Hippocampal formation (tissue), 2 donors: ENCODE measurements at regions not wholly inside any gene's neighbourhood (a gene's known extent, or its start where the extent isn't known, plus 50 kb on each side); places are given as distances from the start of the nearest gene placed in this dataset.

Source experiments
- DNase-seq, 2 donors: peaks; one replicate each; lab custom pipeline; 2025; lab: John Stamatoyannopoulos, UW

DNA sequence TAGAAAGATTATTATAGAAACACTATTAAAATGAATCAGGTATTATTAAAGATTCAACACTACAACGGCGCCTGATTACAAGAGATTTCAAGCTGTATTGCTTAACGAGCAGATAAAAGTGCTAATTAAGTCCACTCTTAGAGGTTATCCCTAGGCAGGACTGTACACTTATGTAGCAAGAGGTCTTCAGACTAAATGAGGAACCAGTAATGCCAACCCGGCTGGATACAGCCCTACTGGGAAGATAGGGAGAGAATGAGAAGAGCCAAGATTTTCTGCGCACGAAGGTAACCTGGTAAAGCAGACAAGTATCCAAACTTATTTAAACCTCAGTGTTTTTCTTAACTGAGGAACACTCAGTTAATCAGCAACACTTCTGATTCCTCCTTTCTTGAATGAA is 115.7 kb upstream of the HIVEP3 start:
- DNase-seq = no peak

DNA sequence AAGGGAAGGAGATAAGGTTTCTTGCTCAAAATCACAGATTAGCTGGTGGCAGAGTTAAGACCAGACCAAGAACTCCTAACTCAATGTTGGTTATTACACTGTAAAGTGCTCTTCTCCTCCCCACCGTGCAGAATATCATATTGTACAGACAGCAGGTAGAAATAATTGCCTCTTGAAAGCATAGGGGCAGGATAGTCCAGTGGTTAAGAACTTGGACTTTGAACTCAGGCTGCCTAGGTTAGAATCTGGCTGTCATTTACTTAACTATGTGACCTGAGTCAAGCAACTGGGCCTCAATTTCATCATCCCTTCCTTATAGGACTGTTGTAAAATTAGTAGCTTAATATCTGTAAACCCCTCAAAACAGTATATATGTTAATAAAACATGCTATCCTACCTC is 114.9 kb upstream of the HIVEP3 start:
- DNase-seq = no peak

DNA sequence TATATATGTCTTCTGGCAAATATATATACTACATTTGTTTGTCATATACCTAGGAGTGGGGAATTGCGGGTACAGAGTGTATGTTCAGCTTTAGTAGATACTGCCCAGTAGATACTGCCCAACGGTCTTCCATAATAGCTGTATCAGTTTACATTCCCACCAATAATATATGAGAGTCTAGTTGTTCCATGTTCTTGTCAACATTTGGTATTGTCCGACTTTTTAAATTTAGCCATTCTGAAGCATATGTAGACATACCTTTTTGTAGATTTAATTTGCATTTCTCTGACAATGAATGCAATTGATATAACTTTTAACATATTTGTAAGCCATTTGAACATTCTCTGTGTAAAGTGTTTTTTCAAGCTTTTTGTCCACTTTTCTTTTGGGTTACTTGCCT is 99.0 kb upstream of the HIVEP3 start:
- no peak for DNase-seq

DNA sequence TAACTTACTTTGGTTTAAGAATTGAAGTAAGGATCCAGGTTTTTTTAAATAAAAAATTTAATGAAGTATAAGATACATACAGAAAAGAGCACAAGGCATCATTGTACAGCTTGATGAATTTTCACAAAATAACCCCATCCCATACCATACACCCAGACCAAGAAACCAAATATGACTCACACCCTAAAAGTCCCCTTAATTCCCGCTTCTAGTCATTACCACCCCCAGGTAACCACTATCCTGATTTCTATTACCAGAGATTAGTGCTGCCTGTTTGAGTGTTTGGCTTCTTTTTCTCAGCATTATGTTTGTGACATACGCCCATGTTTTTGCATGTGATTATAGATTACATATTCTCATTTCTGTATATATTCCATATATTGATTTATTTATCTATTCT is 98.5 kb upstream of the HIVEP3 start:
- no peak for DNase-seq

DNA sequence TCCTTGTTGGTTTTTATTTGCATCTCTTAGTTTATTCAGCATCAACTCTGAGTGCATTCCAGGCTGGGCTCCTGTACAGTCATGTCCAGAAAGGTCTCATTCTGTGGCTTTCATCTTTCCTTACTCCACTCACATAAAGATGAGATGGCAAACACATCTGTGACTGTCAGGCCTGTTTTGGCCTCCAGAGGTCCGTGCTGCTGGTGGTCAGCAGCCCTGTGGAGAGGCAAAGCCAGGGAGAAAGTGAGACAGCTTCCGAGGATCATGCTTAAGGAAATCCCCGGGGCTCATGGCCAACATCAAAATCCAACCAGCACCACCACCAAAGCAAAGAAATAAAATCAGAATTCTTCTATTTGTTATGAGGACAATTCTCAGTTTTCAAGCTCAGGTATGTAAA is 96.1 kb upstream of the HIVEP3 start:
- DNase-seq = no peak

DNA sequence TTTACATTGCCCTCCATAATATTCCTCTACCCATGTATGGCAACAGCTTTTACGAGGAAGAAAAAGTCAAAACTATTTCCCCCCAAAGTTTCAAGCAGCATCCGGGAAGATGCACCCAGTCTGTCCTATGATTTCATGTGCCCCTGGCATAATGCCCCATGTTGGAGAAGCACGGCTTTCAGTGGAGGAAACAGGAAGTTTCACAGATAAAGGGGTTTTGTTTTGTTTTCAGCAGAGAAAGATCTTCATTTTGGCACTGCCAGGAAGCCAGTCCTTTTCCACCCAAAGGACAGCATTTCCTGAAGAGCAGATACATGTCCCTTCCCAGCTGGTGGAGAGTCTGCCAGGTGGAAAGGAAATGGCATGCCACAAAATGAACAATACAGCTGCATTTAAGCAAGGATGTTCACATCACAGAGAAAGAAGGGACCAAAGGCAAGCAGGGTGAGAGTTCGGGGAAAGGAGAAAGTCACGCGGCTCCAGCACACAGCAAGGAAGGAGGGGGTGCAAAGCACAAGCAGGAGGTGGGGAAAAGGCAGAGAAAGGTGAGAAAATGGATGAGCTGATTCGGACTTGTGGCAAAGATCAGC is 95.3 kb upstream of the HIVEP3 start:
- DNase-seq = peak; percentile 34 to 74

DNA sequence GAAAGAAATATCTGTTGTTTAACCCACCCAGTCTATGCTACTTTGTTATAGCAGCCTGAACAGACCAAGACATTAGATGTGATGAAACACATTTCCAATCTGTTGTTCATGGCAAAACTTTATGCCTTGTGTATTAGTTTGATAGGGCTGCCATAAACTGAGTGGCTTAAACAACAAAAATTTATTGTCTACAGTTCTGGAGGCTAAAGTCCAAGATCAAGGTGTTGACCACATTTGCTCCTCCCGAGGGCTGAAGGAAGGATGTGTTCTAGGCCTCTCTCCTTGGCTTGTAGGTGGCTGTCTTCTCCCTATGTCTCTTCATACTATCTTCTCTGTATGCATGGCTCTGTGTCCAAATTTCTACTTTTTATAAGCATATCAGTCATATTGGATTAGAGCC is 94.1 kb upstream of the HIVEP3 start:
- no peak for DNase-seq

DNA sequence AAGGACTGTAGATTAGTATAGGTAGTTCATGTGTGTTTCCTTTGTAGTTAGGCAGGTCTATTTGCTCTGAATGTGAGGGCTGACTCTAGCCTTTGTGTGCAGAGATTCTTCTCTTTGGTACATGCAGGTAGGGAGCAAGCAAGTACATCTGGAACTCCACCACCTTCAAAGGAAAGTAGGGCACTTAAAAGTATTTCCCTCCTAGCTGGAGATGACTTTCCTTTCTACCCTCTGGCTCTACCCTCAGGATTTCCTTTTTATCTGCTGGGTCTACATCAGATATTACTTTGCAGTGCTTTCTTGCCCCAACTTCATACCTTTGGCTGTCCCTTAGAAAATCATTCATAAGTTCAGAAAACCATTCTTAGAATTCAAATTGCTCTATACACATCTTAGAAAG is 91.7 kb upstream of the HIVEP3 start:
- no peak for DNase-seq

DNA sequence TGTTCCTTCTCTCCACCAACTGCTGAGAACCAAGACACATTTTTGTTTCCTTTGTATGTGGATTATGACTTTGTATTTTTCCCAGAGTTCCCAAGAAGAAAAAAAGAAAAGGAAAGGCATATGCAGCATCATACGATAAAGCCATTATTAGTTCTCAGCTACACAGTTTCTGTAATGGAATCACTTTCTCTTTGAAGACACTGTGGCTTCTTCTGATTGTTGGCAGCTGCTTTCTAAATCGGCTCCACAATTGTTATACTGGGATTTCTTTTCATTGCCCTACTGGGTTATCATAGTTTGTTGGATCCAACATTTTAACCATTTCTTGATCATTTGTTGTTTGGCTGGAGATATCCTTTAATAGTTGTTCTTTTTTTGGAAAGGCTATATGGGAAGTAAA is 89.5 kb upstream of the HIVEP3 start:
- DNase-seq = no peak

DNA sequence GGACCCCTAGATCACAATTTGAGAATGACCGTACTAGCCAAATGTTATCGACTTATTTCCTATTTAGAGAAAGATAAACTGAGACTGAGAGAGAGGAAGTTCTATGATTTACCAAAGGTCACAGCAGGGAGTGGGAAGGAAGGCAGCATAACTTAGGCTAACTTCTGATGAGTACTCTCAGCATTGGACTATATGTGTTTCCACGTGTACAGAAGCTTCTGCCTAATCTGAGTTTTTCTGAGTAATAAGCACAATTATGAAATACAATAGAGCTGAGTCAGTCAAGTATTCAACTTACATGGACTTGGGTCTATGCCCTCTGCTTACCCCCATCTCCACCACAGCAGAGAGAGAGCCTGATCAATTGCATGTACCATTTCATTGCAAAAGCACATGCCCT is 88.1 kb upstream of the HIVEP3 start:
- DNase-seq = no peak

DNA sequence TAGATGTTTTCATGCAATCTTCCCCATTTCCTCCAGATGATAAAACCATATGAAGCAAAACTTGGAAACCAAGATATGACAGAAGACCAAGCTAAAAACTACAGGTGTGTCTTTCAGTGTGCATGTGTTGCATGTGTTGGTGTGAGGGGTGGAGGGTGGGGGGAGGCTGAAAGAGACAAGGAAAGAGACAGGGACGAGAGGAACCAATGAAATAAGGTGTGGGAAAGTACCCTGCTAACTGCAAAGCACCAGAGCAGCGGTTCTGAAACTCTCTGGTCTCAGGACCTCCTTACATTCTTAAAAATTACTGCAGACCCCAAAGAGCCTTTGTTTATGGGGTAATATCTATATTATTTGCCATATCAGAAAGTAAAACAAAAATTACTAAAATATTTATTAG is 87.4 kb upstream of the HIVEP3 start:
- DNase-seq = no peak

DNA sequence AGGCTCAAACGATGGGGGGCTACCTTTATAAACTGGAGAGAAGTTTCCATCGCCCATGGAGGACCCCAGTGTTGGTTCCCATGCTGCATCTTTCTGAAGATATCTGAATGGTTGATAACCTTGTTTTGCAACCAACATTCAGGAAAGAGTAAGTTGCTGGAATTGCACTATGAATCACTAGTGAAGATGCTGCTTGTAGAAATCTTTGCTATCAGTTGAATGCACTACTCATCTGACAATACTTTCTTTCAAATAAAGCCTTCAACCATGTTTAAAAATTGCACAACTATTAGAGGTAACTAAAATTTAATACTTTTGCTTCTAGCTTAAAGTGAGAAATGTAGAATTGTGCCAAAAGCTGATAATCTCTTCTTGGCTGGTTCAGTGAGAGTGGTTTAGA is 86.8 kb upstream of the HIVEP3 start:
- no peak for DNase-seq

DNA sequence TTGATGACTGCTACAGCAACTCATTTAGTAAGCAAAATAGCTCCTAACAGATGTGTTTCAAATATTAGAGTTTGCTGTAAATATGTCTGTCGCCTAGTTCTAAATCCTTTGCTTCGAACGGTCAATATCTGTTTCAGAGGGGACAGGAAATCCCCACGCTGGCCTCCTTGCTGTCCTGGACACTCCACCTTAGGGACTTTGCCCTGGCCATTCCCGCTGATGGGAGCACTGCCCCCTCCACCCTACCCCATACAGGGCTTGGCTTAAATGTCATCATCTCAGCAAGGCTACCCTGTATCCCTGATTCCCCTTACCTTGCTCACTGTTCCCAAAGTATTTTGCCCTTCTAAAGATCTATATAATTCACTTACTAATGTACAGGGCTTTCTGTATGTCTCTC is 86.1 kb upstream of the HIVEP3 start:
- DNase-seq = no peak

DNA sequence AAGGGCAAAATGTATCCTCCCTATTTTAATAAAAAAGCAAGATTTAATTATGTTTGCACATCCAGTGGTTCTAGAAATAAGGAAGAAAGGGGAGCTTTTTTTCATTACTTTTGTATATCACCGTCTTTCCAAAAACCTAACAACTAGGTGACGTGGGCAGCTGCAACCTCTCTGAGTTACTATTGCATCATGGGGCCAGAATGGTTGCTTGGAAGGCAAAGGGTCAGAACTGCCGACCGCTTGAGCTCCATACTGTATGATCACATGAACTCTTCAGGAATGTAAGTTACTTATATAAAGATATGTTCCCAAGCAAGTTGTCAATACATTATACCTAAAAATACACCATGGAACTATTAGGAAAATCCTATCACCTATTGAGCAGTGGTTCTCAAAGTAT is 85.6 kb upstream of the HIVEP3 start:
- DNase-seq = no peak

DNA sequence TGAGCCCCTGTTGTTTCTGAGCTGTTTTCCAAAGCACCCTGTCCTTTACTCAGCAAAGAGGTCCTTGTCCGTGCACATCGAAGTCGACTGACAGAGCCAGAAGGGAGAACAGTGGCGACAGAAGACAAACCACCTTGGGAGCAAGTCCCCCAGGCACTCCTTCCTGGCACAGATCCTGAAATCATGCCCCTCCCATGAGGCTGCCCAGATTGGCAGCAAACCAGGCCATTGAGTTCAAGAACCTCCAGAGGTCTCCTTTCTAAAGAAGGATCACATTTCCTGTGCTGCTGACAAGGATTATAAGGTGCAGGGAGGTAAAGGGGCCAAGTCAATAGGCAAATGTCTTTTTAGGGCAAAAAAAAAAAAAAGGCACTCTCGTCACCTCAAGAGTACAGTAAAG is 84.7 kb upstream of the HIVEP3 start:
- DNase-seq = no peak

DNA sequence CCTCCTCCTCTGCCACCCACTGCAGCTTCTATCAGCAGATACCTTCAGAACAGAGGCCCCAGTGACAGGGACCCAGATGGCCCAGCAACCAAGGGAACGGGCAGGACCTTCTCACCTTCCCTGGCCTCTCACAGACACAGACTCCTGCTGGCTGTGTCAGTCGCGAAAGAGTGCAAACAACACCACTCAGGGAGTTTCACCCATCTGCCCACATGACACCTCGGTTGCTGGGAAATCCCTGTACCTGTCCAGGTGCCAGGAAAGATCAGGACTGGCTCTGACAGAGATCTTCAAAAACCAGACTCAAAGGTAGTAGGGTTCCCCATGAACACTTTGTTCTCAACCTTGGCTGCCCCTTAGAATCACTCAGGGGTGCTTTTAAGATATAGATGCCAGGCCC is 83.5 kb upstream of the HIVEP3 start:
- no peak for DNase-seq

DNA sequence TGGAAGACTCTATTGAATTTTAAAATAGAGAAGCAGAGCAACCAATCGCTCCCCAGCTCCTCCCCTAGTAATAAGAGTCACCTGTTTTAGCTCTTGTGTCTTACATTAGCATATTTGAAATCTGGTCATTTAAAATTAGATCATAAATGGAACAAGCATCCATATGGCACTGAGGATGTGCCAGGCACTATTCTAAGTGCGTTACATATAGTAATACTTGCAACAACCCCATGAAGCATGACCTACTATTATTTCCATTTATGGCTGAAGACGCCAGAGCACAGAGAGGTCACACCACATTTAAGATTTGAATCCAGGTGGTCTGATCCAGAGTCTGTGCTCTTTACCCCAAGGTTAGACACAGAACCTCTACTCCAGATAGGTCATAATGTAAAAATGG is 82.0 kb upstream of the HIVEP3 start:
- no peak for DNase-seq

DNA sequence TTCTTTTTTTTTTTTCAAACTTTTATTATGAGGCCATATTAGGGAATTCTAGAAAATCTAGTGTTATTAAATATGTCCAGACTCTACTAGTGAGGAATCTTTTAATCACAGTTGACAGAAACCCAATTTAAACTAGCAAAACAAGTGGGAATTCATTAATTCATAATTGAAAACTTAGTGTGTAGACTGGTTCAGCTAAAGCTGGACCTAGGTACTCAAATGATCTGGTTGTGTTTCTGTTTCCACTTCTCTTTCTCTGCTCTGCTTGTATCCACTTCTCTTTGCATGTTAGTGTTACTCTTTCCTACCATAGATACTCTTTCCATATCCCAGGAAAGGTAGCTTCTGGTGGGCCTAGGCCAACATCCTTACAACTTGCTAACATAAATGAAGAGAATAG is 81.2 kb upstream of the HIVEP3 start:
- DNase-seq = no peak

DNA sequence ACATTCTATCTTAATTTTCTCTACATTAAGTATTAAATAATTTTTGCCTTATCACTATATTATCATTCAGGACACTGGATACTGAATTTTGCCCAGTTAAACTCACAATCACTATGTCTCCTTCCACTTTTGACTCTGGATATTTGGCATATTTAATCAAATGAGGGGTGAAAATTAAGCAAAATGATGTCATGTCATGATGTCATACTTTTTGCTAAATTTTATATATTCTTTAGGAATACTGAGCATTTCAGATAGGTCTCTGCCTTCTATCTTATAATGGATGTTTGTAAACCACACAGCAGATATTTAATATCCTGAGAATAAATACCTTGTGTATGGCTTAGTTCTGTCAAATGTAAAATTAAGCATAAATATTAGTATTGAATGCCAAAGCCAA is 79.5 kb upstream of the HIVEP3 start:
- no peak for DNase-seq

DNA sequence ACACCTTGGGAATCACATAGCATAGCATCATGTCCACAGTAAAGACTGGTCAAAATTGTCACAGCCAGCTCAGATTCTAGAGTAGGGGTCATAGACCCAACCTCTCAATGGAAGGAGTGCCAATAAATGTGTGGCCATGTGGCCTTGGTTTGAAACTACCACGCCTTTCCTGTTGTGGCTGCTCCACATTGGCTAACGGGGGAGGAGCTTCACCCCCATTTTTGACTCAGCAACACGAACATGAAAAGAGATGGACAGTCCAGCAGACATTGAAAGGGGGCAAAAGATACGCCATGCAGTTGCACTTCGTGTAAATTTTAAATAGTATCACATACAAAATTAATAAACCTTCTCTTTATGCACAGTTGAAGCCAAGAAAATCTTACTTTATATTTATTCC is 78.4 kb upstream of the HIVEP3 start:
- no peak for DNase-seq

DNA sequence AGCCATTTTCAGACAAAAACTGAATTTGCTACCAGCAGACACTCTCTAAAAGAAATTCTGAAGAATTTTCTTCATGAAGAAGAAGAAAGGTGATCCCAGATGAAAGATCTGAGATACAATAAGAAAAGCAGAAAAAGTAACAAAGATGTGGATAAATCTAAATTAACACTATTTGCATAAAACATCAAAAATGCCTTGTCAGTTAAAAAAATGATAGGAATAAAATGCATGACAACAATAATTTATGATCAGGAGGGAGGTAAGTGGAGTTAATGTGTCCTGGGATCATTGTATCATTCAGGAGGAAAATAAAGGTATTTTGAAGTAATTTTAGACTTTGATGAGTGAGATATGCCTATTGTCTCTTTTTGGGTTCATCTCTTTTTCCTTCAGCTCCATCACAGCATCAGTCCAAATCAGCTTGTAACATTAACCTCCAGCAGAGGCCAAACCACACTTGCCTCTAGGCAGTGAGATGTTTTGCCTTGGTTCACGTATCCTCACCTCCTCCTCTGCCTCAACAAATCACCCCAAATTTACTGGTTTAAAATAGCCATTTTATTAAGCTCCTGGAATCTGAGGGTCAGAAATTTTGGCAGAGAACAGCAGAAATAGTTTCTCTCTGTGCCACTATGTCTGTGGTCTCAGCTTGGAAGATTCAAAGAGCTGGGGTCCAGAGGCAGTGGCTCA is 76.9 kb upstream of the HIVEP3 start:
- no peak for DNase-seq

DNA sequence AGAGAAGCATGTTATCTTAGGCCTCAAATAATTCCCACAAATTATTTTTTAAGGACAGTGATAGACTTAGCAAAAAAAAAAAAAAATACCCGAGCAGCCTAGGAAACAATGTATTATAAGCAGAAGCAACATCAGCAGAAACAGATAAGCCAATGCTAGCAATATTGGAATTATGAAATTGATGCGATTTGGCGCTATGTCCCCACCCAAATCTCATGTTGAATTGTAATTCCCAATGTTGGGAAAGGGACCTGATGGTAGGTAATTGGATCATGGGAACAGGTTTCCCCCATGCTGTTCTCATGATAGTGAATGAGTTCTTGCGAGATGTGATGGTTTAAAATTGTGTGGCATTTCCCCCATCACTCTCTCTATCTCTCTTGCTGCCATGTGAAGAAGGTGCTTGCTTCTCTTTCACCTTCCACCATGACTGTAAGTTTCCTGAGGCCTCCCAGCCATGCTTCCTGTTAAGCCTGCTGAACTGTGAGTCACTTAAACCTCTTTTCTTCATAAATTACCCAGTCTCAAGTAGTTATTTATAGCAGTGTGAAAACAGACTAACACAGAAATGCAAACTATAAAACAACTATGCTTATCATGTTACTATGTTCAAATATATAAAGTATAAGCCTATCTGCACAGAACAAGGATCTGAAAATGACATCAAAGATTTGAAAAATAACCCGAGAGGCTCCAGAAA is 75.6 kb upstream of the HIVEP3 start:
- DNase-seq = no peak

DNA sequence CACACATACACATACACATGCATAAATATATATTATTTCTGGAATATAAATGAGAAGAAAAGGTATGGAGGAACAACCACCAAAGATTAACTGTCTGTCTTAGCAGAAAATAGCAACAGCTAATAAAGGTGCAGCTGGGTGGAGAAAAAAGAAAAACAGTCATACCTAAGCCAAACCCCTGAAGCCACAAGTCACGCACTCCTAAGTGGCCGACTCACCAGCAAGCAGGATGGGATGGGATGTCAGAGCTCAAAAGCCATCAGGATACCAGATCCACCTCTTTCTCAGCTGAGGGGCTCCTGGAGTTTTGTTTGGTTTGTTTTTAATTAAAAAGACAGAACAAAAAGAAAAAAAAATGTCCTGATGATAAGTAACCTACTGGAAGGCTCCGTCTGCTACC is 64.7 kb upstream of the HIVEP3 start:
- no peak for DNase-seq

DNA sequence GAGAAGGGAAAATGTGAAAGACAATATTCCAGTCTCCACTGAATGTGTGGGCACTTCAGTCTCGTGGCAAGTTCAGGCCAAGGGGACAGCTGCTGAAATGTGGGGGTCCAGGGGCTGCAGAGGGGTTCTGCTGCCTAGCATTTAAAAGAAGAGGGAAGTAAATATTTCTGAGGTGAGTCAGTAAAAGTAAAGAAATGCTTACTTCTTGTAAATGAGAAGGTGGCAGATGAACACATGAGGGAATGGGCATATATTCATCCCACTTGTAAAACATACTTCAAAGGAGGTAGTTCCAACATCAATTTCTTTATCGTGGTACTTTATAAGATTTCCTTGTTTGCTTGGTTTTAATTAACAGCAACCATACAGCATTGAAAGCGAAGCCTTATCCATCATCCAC is 63.1 kb upstream of the HIVEP3 start:
- no peak for DNase-seq
